HepG2 (cell line): ENCODE measurements at regions not wholly inside any gene's neighbourhood (a gene's known extent, or its start where the extent isn't known, plus 50 kb on each side); places are given as distances from the start of the nearest gene placed in this dataset.

Source experiments
- CEBPG ChIP-seq: IDR thresholded peaks from 2 replicates; pipeline ENCODE4 v1.6.1; 2016
- CREB1 ChIP-seq, 2 experiments: fragments of 450-650 bp in 1 of 2; IDR thresholded peaks; 2 replicates each; pipeline ENCODE4 v1.6.1; 2016 to 2017; ENCODE audit warnings: control low read depth in 1 of 2, mild to moderate bottlenecking in 1 of 2, missing compliant biosample characterization in 1 of 2, missing genetic modification characterization in 1 of 2
- DMAP1 ChIP-seq: IDR thresholded peaks from 2 replicates; pipeline ENCODE4 v1.6.1; 2016
- EP300 ChIP-seq, 3 experiments: sonication (generic) in 1 of 3; formaldehyde crosslinking in 1 of 3; IDR thresholded peaks; 2 replicates each; pipeline versions ENCODE4 v1.5.1 to v1.6.1; 2011 to 2020; ENCODE audit warnings: low read depth in 2 of 3, low read length in 2 of 3, borderline replicate concordance in 1 of 3, improper control_type of control experiment in 1 of 3, mild to moderate bottlenecking in 1 of 3, missing genetic modification reagents in 1 of 3, moderate library complexity in 1 of 3
- ETV5 ChIP-seq: IDR thresholded peaks from 2 replicates; pipeline ENCODE4 v1.6.1; 2018; ENCODE audit warnings: missing biosample characterization, missing genetic modification reagents, inconsistent platforms, borderline replicate concordance
- HDAC1 ChIP-seq: sonication (generic); formaldehyde crosslinking; IDR thresholded peaks from 2 replicates; pipeline ENCODE4 v1.5.1; 2020; ENCODE audit warnings: mild to moderate bottlenecking, missing genetic modification reagents
- HDAC2 ChIP-seq: sonication (generic); formaldehyde crosslinking; IDR thresholded peaks from 2 replicates; pipeline ENCODE4 v1.4.0; 2020; ENCODE audit warnings: missing genetic modification reagents
- HMGXB3 ChIP-seq: sonication (generic); formaldehyde crosslinking; IDR thresholded peaks from 2 replicates; pipeline ENCODE4 v1.4.0; 2020; ENCODE audit warnings: missing genetic modification reagents, borderline replicate concordance
- HOXD1 ChIP-seq: sonication (generic); formaldehyde crosslinking; IDR thresholded peaks from 2 replicates; pipeline ENCODE4 v1.5.0; 2020; ENCODE audit warnings: missing genetic modification reagents
- KLF11 ChIP-seq: IDR thresholded peaks from 2 replicates; pipeline ENCODE4 v1.6.1; 2016; ENCODE audit warnings: missing compliant biosample characterization
- KLF9 ChIP-seq: IDR thresholded peaks from 2 replicates; pipeline ENCODE4 v1.6.1; 2016; ENCODE audit warnings: low read depth
- MAFF ChIP-seq: IDR thresholded peaks from 2 replicates; pipeline ENCODE4 v1.6.1; 2011; ENCODE audit warnings: low read depth, low read length, improper control_type of control experiment
- MED1 ChIP-seq: sonication (generic); formaldehyde crosslinking; IDR thresholded peaks from 2 replicates; pipeline ENCODE4 v1.4.0; 2020; ENCODE audit warnings: missing genetic modification reagents
- NCOA1 ChIP-seq: sonication (generic); formaldehyde crosslinking; IDR thresholded peaks from 2 replicates; pipeline ENCODE4 v1.9.0; 2021; ENCODE audit warnings: missing genetic modification reagents
- NFE2L1 ChIP-seq: sonication (generic); formaldehyde crosslinking; IDR thresholded peaks from 2 replicates; pipeline ENCODE4 v1.4.0; 2020; ENCODE audit warnings: missing genetic modification reagents, mild to moderate bottlenecking, borderline replicate concordance
- NR2F1 ChIP-seq, 2 experiments: fragments of 450-650 bp in 1 of 2; formaldehyde crosslinking in 1 of 2; IDR thresholded peaks; 2 replicates each; pipeline versions ENCODE4 v1.5.0 to v1.6.1; 2016 to 2020; ENCODE audit warnings: mild to moderate bottlenecking in 1 of 2, missing compliant biosample characterization in 1 of 2, missing genetic modification reagents in 1 of 2, moderate library complexity in 1 of 2
- NR2F2 ChIP-seq: IDR thresholded peaks from 2 replicates; pipeline ENCODE4 v1.6.1; 2012; ENCODE audit warnings: low read depth, inconsistent platforms, borderline replicate concordance
- SIX1 ChIP-seq: sonication (generic); formaldehyde crosslinking; IDR thresholded peaks from 2 replicates; pipeline ENCODE4 v1.4.0; 2020; ENCODE audit warnings: missing genetic modification reagents, borderline replicate concordance
- SIX4 ChIP-seq: sonication (generic); formaldehyde crosslinking; IDR thresholded peaks from 2 replicates; pipeline ENCODE4 v1.4.0; 2020; ENCODE audit warnings: missing genetic modification reagents
- ZNF281 ChIP-seq: sonication (generic); formaldehyde crosslinking; IDR thresholded peaks from 2 replicates; pipeline ENCODE4 v1.4.0; 2020; ENCODE audit warnings: missing genetic modification reagents, borderline replicate concordance
- ZNF317 ChIP-seq: sonication (generic); formaldehyde crosslinking; IDR thresholded peaks from 2 replicates; pipeline ENCODE4 v1.5.0; 2020; ENCODE audit warnings: mild to moderate bottlenecking, missing genetic modification reagents
- ZNF350 ChIP-seq: sonication (generic); formaldehyde crosslinking; IDR thresholded peaks from 2 replicates; pipeline ENCODE4 v1.4.0; 2020; ENCODE audit warnings: mild to moderate bottlenecking, low read depth, missing genetic modification reagents, borderline replicate concordance
- ZNF792 ChIP-seq: IDR thresholded peaks from 2 replicates; pipeline ENCODE4 v1.6.1; 2016

- TF ChIP-seq ZNF281 (CRISPR knock-in tag) (peak; percentile 63; the same call in 1 of the 2 replicates), ZNF350 (CRISPR knock-in tag) (0 out of 2 replicates have a peak, but pooled peaks have one; percentile 10), MED1 (CRISPR knock-in tag) (peak; percentile 92), SIX1 (CRISPR knock-in tag) (peak; percentile 41; the same call in 1 of the 2 replicates), NFE2L1 (CRISPR knock-in tag) (no peak), KLF9 (CRISPR knock-in tag) (no peak), SIX4 (CRISPR knock-in tag) (peak; percentile 45; the same call in 1 of the 2 replicates), CREB1 (IDR thresholded peaks at IDR 0.05) (peak; percentile 55), CREB1 (CRISPR knock-in tag; IDR thresholded peaks at IDR 0.05) (peak; percentile 55), HDAC1 (CRISPR knock-in tag) (0 out of 2 replicates have a peak, but pooled peaks have one; percentile 42), ZNF792 (CRISPR knock-in tag) (peak; percentile 39; the same call in 1 of the 2 replicates), HOXD1 (CRISPR knock-in tag) (0 out of 2 replicates have a peak, but pooled peaks have one; percentile 37), ZNF317 (CRISPR knock-in tag) (0 out of 2 replicates have a peak, but pooled peaks have one; percentile 28), NR2F1 (CRISPR knock-in tag; IDR thresholded peaks at IDR 0.05) (no peak), CEBPG (peak; percentile 77), KLF11 (CRISPR knock-in tag) (0 out of 2 replicates have a peak, but pooled peaks have one; percentile 38), DMAP1 (CRISPR knock-in tag) (peak; percentile 43; the same call in 1 of the 2 replicates), NR2F2 (peak; percentile 61; the same call in 1 of the 2 replicates), ETV5 (CRISPR knock-in tag) (peak; percentile 33; the same call in 1 of the 2 replicates), MAFF (peak; percentile 37; the same call in 1 of the 2 replicates), HDAC2 (CRISPR knock-in tag) (peak; percentile 87), EP300 (IDR thresholded peaks at IDR 0.05; ENCODE audit: low read depth in 2 of 2, low read length in 2 of 2) (peak; percentile 85 to 94), EP300 (CRISPR knock-in tag; IDR thresholded peaks at IDR 0.05; ENCODE audit: borderline replicate concordance) (peak; percentile 94), NCOA1 (CRISPR knock-in tag) (no peak), HMGXB3 (CRISPR knock-in tag) (no peak)
Measured at GRCh38 chr7:32670110-32671025, 175.1 kb downstream of the AVL9 start (continued).
